ENCODE measurements at regions not wholly inside any gene's neighbourhood (a gene's known extent, or its start where the extent isn't known, plus 50 kb on each side); places are given as distances from the start of the nearest gene placed in this dataset.

DNA sequence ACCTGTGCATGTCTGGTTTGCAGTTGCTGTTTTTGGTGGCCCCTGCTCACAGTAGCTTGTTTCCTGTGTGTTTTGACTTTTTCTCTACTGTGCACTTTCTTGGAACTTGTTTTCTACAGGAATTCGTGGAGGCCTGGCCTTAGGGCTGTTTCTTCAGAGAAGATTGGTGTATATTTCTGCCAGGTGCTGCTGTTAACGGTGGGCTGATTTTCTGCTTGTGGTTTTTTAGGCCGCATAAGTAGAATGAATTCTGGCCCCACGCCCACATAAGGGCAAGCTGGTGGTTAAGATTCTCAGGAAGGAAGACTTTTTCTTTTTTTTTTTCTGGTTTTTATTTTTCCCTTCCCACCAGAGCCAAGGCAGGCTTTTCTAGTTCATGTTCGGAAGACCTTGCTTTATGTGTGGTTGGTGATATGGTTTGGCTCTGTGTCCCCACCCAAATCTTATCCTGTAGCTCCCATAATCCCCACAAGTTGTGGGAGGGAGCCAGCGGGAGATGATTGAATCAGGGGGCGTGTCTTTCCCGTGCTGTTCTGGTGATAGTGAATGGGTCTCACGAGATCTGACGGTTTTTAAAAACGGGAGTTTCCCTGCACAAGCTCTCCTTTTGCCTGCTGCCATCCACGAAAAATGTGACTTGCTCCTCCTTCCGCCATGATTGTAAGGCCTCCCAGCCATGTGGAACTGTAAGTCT is 71.5 kb upstream of the DISP3 start:
- DNase-seq (peak; percentile 62), ATAC-seq (peak; percentile 53)
- Mint-ChIP-seq H3K9me3 (ENCODE audit: low read depth) (peaks cover 20% of the 10 kb centered on the region), H3K36me3 (peaks cover 19% of the 10 kb centered on the region), H3K4me3 (no peak overlapping the region), H3K27me3 (peaks cover 18% of the 10 kb centered on the region), H3K27ac (peak overlapping the region; percentile 62), H3K4me1 (peaks cover 24% of the 10 kb centered on the region)
- CTCF ChIA-PET, result interaction anchor here (0.7 to 1.6 kb wide), 2 partner anchors 44 to 234 kb away, joined by 3 to 4 read pairs; no protein-coding TSS in a partner anchor

GRCh38 chr1:11412141-11412540 is 66.8 kb upstream of the DISP3 start:
- DNase-seq (no peak), ATAC-seq (no peak)
- Mint-ChIP-seq H3K9me3 (ENCODE audit: low read depth) (peaks cover 13% of the 10 kb centered on the region), H3K27ac (no peak overlapping the region), H3K4me3 (no peak overlapping the region), H3K4me1 (peaks cover 15% of the 10 kb centered on the region), H3K27me3 (peaks cover 20% of the 10 kb centered on the region), H3K36me3 (peaks cover 9% of the 10 kb centered on the region)
- CTCF ChIA-PET, result no interaction called here

GRCh38 chr1:11413986-11414391 is 65.0 kb upstream of the DISP3 start:
- Mint-ChIP-seq H3K27ac (no peak overlapping the region), H3K27me3 (peaks cover 25% of the 10 kb centered on the region), H3K4me1 (no peaks in the 10 kb centered on the region), H3K36me3 (peaks cover 4% of the 10 kb centered on the region), H3K4me3 (no peak overlapping the region), H3K9me3 (ENCODE audit: low read depth) (peaks cover 4% of the 10 kb centered on the region)
- CTCF ChIA-PET, result no interaction called here
- DNase-seq, result no peak
- no peak for ATAC-seq

DNA sequence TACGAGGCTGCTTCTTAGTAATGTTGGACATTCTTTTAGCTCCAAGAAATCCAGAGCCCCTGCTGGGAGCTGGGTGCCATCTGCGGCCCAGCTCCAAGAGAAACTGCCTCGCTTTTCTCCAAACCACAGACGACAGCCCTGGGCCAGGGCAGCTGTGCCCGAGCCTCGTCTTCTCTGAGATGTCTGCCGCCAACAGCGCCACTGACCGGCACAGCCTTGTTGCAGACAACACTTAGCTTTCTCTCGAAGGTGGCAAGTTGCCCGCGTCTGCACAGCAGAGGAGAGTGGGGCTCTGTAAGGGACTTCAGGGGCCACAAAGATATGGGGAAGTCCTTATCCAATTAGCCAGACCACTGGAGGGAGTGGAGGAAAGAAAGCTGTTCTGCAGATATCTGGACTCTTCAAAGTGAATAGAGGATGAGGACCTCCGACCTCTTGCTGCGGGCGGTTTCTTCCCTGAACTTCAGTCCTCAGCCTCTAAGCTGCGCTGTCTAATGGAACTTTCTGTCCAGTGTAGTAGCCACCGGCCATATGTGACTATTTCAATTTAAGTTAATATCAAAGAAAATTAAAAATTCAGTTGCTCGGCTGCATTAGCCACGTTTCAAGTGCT is 63.9 kb upstream of the DISP3 start:
- Mint-ChIP-seq H3K36me3 (peaks cover 4% of the 10 kb centered on the region), H3K4me1 (no peaks in the 10 kb centered on the region), H3K27me3 (peaks cover 25% of the 10 kb centered on the region), H3K9me3 (ENCODE audit: low read depth) (peaks cover 4% of the 10 kb centered on the region), H3K4me3 (no peak overlapping the region), H3K27ac (no peak overlapping the region)
- CTCF ChIA-PET, result no interaction called here
- no peak for DNase-seq
- ATAC-seq, result no peak

DNA sequence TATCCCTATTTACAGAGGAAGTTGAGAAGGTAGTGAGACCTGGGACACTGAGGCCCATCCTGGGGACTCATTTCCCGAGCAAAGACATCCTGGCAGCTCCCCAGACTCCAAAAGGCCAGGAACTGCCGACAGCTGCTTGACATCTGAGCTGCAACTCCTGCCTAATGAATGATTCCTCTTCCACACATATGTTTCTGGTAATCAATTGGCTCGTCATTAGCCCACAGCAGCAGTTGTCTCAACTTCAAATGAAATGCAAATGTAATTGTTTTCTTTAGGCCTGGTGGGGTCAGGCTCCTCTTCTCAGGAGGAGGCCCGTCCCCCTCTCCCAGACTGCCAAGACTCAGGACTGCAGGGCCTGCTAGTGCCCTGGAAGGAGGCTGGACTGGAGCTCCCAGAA is 61.8 kb upstream of the DISP3 start:
- Mint-ChIP-seq H3K4me1 (no peaks in the 10 kb centered on the region), H3K36me3 (no peaks in the 10 kb centered on the region), H3K4me3 (no peak overlapping the region), H3K27me3 (peaks cover 29% of the 10 kb centered on the region), H3K9me3 (ENCODE audit: low read depth) (no peaks in the 10 kb centered on the region), H3K27ac (no peak overlapping the region)
- ATAC-seq (no peak), DNase-seq (no peak)
- CTCF ChIA-PET, result no interaction called here

DNA sequence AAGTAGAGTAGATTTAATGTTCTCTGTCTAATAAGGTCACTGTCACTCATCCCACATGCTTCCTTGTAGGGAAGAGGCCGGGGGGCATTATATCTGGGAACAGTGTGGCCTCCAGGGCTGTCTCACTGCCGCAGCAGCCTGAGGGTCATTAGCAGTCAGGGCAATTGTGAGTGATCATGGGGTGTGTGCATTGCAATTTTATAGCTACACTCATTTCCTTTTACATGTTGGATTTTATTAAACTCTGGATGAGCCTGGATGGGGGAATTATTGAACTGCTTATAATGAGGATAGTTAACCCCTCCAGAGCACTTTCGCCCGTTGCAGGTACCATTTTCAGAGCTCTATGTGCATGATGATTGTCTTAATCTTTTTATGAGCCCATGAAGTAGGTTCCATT is 60.9 kb upstream of the DISP3 start:
- Mint-ChIP-seq H3K9me3 (ENCODE audit: low read depth) (no peaks in the 10 kb centered on the region), H3K36me3 (no peaks in the 10 kb centered on the region), H3K4me1 (no peaks in the 10 kb centered on the region), H3K27me3 (peaks cover 29% of the 10 kb centered on the region), H3K27ac (no peak overlapping the region), H3K4me3 (no peak overlapping the region)
- DNase-seq (no peak), ATAC-seq (no peak)
- CTCF ChIA-PET, result no interaction called here

DNA sequence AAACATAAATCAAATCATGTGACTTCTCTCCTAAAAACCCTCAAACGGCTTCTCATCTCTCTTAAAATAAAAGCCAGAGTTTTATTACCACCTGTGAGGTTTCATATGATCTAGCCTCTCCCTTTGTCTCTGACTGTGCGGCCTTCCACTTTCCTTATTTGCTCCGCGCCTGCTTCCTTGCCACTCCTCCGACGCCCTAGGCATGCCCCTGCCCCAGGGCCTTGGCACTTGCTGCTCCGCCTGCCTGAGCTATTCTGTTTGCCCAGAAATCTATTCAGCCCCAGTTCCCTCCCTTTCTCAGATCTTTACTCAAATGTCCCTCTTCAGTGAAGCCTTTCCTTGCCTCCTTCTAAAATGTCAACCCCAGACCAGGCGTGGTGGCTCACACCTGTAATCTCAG is 57.5 kb upstream of the DISP3 start:
- Mint-ChIP-seq H3K27ac (no peak overlapping the region), H3K4me1 (no peaks in the 10 kb centered on the region), H3K27me3 (peaks cover 24% of the 10 kb centered on the region), H3K9me3 (ENCODE audit: low read depth) (no peaks in the 10 kb centered on the region), H3K4me3 (no peak overlapping the region), H3K36me3 (no peaks in the 10 kb centered on the region)
- CTCF ChIA-PET, result no interaction called here
- DNase-seq, result no peak
- no peak for ATAC-seq

DNA sequence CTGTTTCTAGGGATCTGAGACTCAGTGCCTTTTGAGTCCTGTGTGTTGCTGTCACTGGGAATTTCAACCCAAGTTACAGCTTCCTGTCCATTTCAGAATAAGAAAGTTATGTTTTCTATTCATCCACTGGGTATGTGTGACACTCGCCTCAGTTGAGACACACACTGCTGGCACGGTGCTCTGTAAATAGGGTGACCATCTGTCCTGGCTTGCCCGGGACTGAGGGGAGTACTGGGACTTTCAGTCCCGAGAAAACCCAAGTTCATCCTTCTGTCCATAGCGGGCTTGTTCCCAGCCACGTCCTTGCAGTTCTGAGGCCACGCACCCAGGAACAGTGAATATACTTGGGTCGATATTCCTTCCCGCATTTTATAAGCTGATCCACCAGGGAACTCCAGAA is 56.3 kb upstream of the DISP3 start:
- CTCF ChIA-PET, result no interaction called here
- no peak for DNase-seq
- Mint-ChIP-seq H3K9me3 (ENCODE audit: low read depth) (no peaks in the 10 kb centered on the region), H3K27me3 (peaks cover 19% of the 10 kb centered on the region), H3K4me1 (no peaks in the 10 kb centered on the region), H3K27ac (no peak overlapping the region), H3K36me3 (no peaks in the 10 kb centered on the region), H3K4me3 (no peak overlapping the region)
- no peak for ATAC-seq

DNA sequence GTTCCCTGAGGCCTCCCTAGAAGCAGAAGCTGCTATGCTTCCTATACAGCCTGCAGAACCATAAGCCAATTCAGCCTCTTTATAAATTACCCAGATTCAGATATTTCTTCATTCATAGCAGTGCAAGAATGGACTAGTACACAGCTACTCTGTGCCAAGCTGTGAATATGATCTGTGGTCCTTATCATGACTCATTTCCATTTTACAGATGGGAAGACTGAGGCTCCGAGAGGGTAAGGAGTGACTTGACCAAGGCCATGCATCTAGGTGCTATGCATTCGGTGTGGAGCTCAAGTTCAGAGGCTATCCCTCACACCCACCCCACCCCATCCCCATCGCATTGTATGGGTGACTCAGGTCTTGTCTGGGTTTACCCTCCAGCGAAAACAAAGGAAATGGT is 52.3 kb upstream of the DISP3 start:
- H3K4me1 Mint-ChIP-seq, result no peaks in the 10 kb centered on the region
- ATAC-seq, result no peak
- DNase-seq, result no peak
- H3K9me3 Mint-ChIP-seq (ENCODE audit: low read depth), result no peaks in the 10 kb centered on the region
- no peaks in the 10 kb centered on the region for H3K27me3 Mint-ChIP-seq
- H3K27ac Mint-ChIP-seq, result no peak overlapping the region
- CTCF ChIA-PET, result no interaction called here
- H3K4me3 Mint-ChIP-seq, result no peak overlapping the region
- no peaks in the 10 kb centered on the region for H3K36me3 Mint-ChIP-seq

DNA sequence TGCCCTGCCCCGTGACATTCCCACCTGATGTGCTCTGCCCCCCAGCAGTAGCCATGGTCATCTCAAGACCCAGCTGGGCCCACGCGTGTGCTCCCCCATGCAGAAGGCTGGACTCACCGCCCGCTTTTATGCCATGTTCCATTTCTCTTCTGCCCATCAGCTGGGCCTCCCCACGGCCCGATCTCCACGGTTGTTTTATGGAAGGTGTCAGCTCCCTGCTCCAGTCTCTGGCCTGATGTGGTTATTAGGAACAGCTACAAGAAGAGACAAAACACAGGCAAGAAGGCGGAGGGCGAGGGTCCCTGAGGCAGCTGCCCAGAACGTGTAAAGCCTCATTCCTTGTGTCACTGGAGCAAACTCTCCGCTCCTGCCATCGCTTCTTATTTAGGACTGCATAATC is 50.2 kb upstream of the DISP3 start:
- no peak overlapping the region for H3K4me3 Mint-ChIP-seq
- ATAC-seq (no peak), DNase-seq (no peak)
- H3K27me3 Mint-ChIP-seq, result peaks cover 2% of the 10 kb centered on the region
- no peaks in the 10 kb centered on the region for H3K9me3 Mint-ChIP-seq (ENCODE audit: low read depth)
- no peak overlapping the region for H3K27ac Mint-ChIP-seq
- no peaks in the 10 kb centered on the region for H3K36me3 Mint-ChIP-seq
- H3K4me1 Mint-ChIP-seq, result no peaks in the 10 kb centered on the region
- CTCF ChIA-PET, result no interaction called here
